Neuronal stem cell (in vitro differentiated cells): ENCODE measurements at regions not wholly inside any gene's neighbourhood (a gene's known extent, or its start where the extent isn't known, plus 50 kb on each side); places are given as distances from the start of the nearest gene placed in this dataset.

ENCODE experiments used
- DNase-seq: peaks from one replicate; pipeline ENCODE4 v3.0.0-alpha.2; 2013; ENCODE audit warnings: low spot score
- H2AFZ ChIP-seq: one replicate; pipeline ENCODE4 v1.6.1; 2013; ENCODE audit warnings: mild to moderate bottlenecking, low read length, inconsistent platforms
- H2AK5ac ChIP-seq: 2 replicates; pipeline ENCODE4 v1.6.1; 2013; ENCODE audit warnings: low read depth, mild to moderate bottlenecking, inconsistent platforms, low read length, moderate library complexity, mixed read lengths
- H2BK120ac ChIP-seq: 2 replicates; pipeline ENCODE4 v1.6.1; 2013; ENCODE audit warnings: low read depth, mild to moderate bottlenecking, inconsistent platforms, low read length, moderate library complexity, mixed read lengths
- H2BK12ac ChIP-seq: one replicate; pipeline ENCODE4 v1.6.1; 2013; ENCODE audit warnings: low read length, inconsistent platforms
- H2BK15ac ChIP-seq: 2 replicates; pipeline ENCODE4 v1.6.1; 2013; ENCODE audit warnings: mild to moderate bottlenecking, low read length, inconsistent platforms, mixed read lengths
- H2BK5ac ChIP-seq: one replicate; pipeline ENCODE4 v1.6.1; 2013; ENCODE audit warnings: inconsistent platforms, mild to moderate bottlenecking, low read length, moderate library complexity
- H3K14ac ChIP-seq: one replicate; pipeline ENCODE4 v1.6.1; 2013; ENCODE audit warnings: low read length, inconsistent platforms
- H3K18ac ChIP-seq: 2 replicates; pipeline ENCODE4 v1.6.1; 2013; ENCODE audit warnings: low read length, inconsistent platforms
- H3K23ac ChIP-seq: 2 replicates; pipeline ENCODE4 v1.6.1; 2013; ENCODE audit warnings: low read depth, mild to moderate bottlenecking, mixed read lengths, low read length, inconsistent platforms; ENCODE audit not compliant: poor library complexity
- H3K27ac ChIP-seq: replicated peaks from 3 replicates; pipeline ENCODE4 v1.5.1; 2013; ENCODE audit warnings: low read length, inconsistent platforms
- H3K27me3 ChIP-seq, 3 experiments: 2 replicates each; pipeline ENCODE4 v1.6.1; 2013; ENCODE audit warnings: low read length in 3 of 3, mild to moderate bottlenecking in 2 of 3, inconsistent platforms in 1 of 3, low read depth in 1 of 3, mixed read lengths in 1 of 3, moderate library complexity in 1 of 3; ENCODE audit not compliant: control insufficient read depth in 3 of 3, insufficient read depth in 3 of 3
- H3K36me3 ChIP-seq, 2 donors: replicated peaks in 1 of 2; 2 replicates each; pipeline ENCODE4 v1.6.1; 2013; ENCODE audit warnings: low read length in 2 of 2; ENCODE audit not compliant: control insufficient read depth in 2 of 2, insufficient read depth in 2 of 2
- H3K4ac ChIP-seq: 2 replicates; pipeline ENCODE4 v1.6.1; 2013; ENCODE audit warnings: inconsistent platforms, mild to moderate bottlenecking, low read length, moderate library complexity
- H3K4me1 ChIP-seq, 2 donors: 1 replicate in 1 of 2; 2 replicates in 1 of 2; pipeline ENCODE4 v1.6.1; 2013; ENCODE audit warnings: low read length in 2 of 2, low read depth in 1 of 2; ENCODE audit not compliant: control insufficient read depth in 2 of 2, insufficient read depth in 1 of 2
- H3K4me2 ChIP-seq: one replicate; pipeline ENCODE4 v1.6.1; 2013; ENCODE audit warnings: mild to moderate bottlenecking, low read length, inconsistent platforms; ENCODE audit not compliant: insufficient read depth, poor library complexity, severe bottlenecking
- H3K4me3 ChIP-seq, 2 donors: 2 replicates each; pipeline ENCODE4 v1.5.1; 2013; ENCODE audit warnings: low read length in 2 of 2, mild to moderate bottlenecking in 2 of 2, inconsistent platforms in 1 of 2, moderate library complexity in 1 of 2
- H3K79me1 ChIP-seq: one replicate; pipeline ENCODE4 v1.6.1; 2013; ENCODE audit warnings: low read depth, mild to moderate bottlenecking, inconsistent platforms, low read length, moderate library complexity
- H3K9ac ChIP-seq: one replicate; pipeline ENCODE4 v1.6.1; 2013; ENCODE audit warnings: mild to moderate bottlenecking, low read depth, low read length, inconsistent platforms; ENCODE audit not compliant: poor library complexity
- H3K9me3 ChIP-seq, 2 donors: replicated peaks in 1 of 2; 2 replicates each; pipeline versions ENCODE3 to v1.6.1; 2013; ENCODE audit warnings: low read length in 2 of 2, mild to moderate bottlenecking in 2 of 2, inconsistent platforms in 1 of 2, low read depth in 1 of 2, mixed read lengths in 1 of 2, moderate library complexity in 1 of 2; ENCODE audit not compliant: control insufficient read depth in 2 of 2, insufficient read depth in 1 of 2
- H4K8ac ChIP-seq: one replicate; pipeline ENCODE4 v1.6.1; 2013; ENCODE audit warnings: low read depth, mild to moderate bottlenecking, inconsistent platforms, low read length, moderate library complexity
- H4K91ac ChIP-seq: one replicate; pipeline ENCODE4 v1.6.1; 2013; ENCODE audit warnings: low read length, low read depth, mild to moderate bottlenecking, inconsistent platforms; ENCODE audit not compliant: poor library complexity
- WGBS, 2 donors: extraction: QIAGEN DNeasy Blood & Tissue Kit; methylation state at CpG; one replicate each; pipeline ENCODE4 v1.1.7; 2013; ENCODE audit warnings: missing lambda C conversion rate in 2 of 2, mixed read lengths in 1 of 2; ENCODE audit not compliant: insufficient read length in 2 of 2, insufficient replicate concordance in 1 of 2; ENCODE audit errors: extremely low coverage in 2 of 2; 5-methylcytosine and 5-hydroxymethylcytosine counted together

GRCh38 chr16:26952411-26952810, 114.3 kb upstream of the C16orf82 start:
- no peak for DNase-seq
- Histone ChIP-seq H2BK5ac (no peak overlapping the region), H2BK12ac (no peak overlapping the region), H3K27me3 (no peaks in the 10 kb centered on the region), H3K79me1 (no peaks in the 10 kb centered on the region), H3K9ac (no peak overlapping the region), H3K9me3 (peaks cover 0 to 2% of the 10 kb centered on the region in 2 donors), H3K23ac (no peak overlapping the region), H3K18ac (no peak overlapping the region), H3K4ac (no peak overlapping the region), H3K4me2 (no peak overlapping the region), H4K91ac (no peak overlapping the region), H3K4me3 (no peak overlapping the region), H2BK120ac (no peak overlapping the region), H3K4me1 (no peaks in the 10 kb centered on the region), H3K27ac (no peak overlapping the region), H4K8ac (no peak overlapping the region), H2AK5ac (no peak overlapping the region), H3K14ac (no peak overlapping the region), H3K36me3 (no peaks in the 10 kb centered on the region), H2BK15ac (no peak overlapping the region), H2AFZ (no peak overlapping the region)
- WGBS, 2 donors: no CpG with 5 or more reads among the region's 1 CpG

GRCh38 chr16:26957283-26957859, 109.4 kb upstream of the C16orf82 start:
- no peak for DNase-seq
- H2AK5ac ChIP-seq: no peak overlapping the region
- WGBS, 2 donors: 100% methylated on average over 2 of the region's 2 CpGs

GRCh38 chr16:26959416-26960009, 107.2 kb upstream of the C16orf82 start:
- Histone ChIP-seq H3K4me3 (no peak overlapping the region), H3K4me1 (peaks cover 0 to 1% of the 10 kb centered on the region in 2 donors), H4K91ac (no peak overlapping the region), H2AFZ (no peak overlapping the region), H4K8ac (no peak overlapping the region), H2BK120ac (no peak overlapping the region), H3K18ac (no peak overlapping the region), H3K9me3 (no peaks in the 10 kb centered on the region), H2BK12ac (no peak overlapping the region), H3K9ac (no peak overlapping the region), H3K36me3 (no peaks in the 10 kb centered on the region), H2BK5ac (no peak overlapping the region), H3K27ac (no peak overlapping the region), H2BK15ac (no peak overlapping the region), H2AK5ac (no peak overlapping the region), H3K27me3 (no peaks in the 10 kb centered on the region), H3K79me1 (no peaks in the 10 kb centered on the region), H3K14ac (no peak overlapping the region), H3K23ac (no peak overlapping the region), H3K4ac (no peak overlapping the region), H3K4me2 (no peak overlapping the region)
- WGBS, 2 donors: no CpG with 5 or more reads among the region's 5 CpGs
- DNase-seq: no peak

More at GRCh38 chr16:26957283-26957859, 109.4 kb upstream of the C16orf82 start:
- H4K91ac ChIP-seq: no peak overlapping the region
- no peaks in the 10 kb centered on the region for H3K27me3 ChIP-seq
- no peak overlapping the region for H2BK12ac ChIP-seq
- no peak overlapping the region for H3K4me2 ChIP-seq
- no peaks in the 10 kb centered on the region for H3K36me3 ChIP-seq
- H3K79me1 ChIP-seq: no peaks in the 10 kb centered on the region
- no peak overlapping the region for H3K9ac ChIP-seq
- no peak overlapping the region for H3K4ac ChIP-seq
- H3K14ac ChIP-seq: no peak overlapping the region
- no peak overlapping the region for H2BK120ac ChIP-seq
- H2AFZ ChIP-seq: no peak overlapping the region
- no peak overlapping the region for H4K8ac ChIP-seq
- no peaks in the 10 kb centered on the region for H3K4me1 ChIP-seq
- no peak overlapping the region for H2BK5ac ChIP-seq
- no peak overlapping the region for H3K27ac ChIP-seq
- peaks cover 0 to 2% of the 10 kb centered on the region in 2 donors for H3K9me3 ChIP-seq
- no peak overlapping the region for H2BK15ac ChIP-seq
- no peak overlapping the region for H3K18ac ChIP-seq
- no peak overlapping the region for H3K4me3 ChIP-seq
- no peak overlapping the region for H3K23ac ChIP-seq

- Histone ChIP-seq H3K4me1 (peaks cover 0 to 1% of the 10 kb centered on the region in 2 donors), H3K27me3 (no peaks in the 10 kb centered on the region), H3K27ac (no peak overlapping the region), H3K9ac (no peak overlapping the region), H2AK5ac (no peak overlapping the region), H3K14ac (no peak overlapping the region), H3K9me3 (no peaks in the 10 kb centered on the region), H2BK120ac (no peak overlapping the region), H2BK5ac (no peak overlapping the region), H3K36me3 (no peaks in the 10 kb centered on the region), H2BK15ac (no peak overlapping the region), H3K18ac (no peak overlapping the region), H2AFZ (no peak overlapping the region), H3K23ac (no peak overlapping the region), H2BK12ac (no peak overlapping the region), H4K8ac (no peak overlapping the region), H4K91ac (no peak overlapping the region), H3K79me1 (no peaks in the 10 kb centered on the region), H3K4me2 (no peak overlapping the region), H3K4ac (no peak overlapping the region), H3K4me3 (no peak overlapping the region)
- no peak for DNase-seq
Measured at GRCh38 chr16:26961459-26961858, 105.3 kb upstream of the C16orf82 start.
